ENCODE measurements at regions not wholly inside any gene's neighbourhood (a gene's known extent, or its start where the extent isn't known, plus 50 kb on each side); places are given as distances from the start of the nearest gene placed in this dataset.

DNA sequence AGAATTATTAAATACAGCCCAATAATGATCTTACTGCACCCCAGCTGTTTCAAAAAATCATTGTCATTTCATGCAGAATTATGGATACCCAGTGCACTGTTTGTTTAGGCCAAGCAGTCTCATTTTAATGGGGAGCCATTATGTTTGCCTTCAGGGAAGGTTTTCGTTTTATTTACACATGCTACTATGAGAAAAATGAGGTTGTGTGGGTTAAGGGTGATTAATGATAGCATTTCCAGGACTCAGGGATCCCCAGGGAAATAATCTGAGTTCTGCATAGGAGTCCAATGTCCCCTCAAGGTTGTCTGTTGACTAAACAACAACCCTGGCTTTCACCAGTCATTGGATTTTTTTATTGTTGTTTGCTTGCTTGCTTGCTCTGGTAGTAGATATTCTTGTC lies 71.0 kb upstream of the ZP4 start:
- Mint-ChIP-seq H3K36me3 (ENCODE audit: low read depth) (no peaks in the 10 kb centered on the region), H3K4me1 (ENCODE audit: low read depth) (no peaks in the 10 kb centered on the region), H3K9me3 (ENCODE audit: low read depth) (no peaks in the 10 kb centered on the region), H3K27ac (ENCODE audit: unreplicated experiment) (no peak overlapping the region), H3K27me3 (ENCODE audit: low read depth) (peaks cover 2% of the 10 kb centered on the region), H3K4me3 (ENCODE audit: unreplicated experiment) (no peak overlapping the region)
- no peak for DNase-seq (ENCODE audit: low spot score)
- TF ChIP-seq, protein P1, sequence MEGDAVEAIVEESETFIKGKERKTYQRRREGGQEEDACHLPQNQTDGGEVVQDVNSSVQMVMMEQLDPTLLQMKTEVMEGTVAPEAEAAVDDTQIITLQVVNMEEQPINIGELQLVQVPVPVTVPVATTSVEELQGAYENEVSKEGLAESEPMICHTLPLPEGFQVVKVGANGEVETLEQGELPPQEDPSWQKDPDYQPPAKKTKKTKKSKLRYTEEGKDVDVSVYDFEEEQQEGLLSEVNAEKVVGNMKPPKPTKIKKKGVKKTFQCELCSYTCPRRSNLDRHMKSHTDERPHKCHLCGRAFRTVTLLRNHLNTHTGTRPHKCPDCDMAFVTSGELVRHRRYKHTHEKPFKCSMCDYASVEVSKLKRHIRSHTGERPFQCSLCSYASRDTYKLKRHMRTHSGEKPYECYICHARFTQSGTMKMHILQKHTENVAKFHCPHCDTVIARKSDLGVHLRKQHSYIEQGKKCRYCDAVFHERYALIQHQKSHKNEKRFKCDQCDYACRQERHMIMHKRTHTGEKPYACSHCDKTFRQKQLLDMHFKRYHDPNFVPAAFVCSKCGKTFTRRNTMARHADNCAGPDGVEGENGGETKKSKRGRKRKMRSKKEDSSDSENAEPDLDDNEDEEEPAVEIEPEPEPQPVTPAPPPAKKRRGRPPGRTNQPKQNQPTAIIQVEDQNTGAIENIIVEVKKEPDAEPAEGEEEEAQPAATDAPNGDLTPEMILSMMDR (IDR thresholded peaks at IDR 0.05), result no peak

DNA sequence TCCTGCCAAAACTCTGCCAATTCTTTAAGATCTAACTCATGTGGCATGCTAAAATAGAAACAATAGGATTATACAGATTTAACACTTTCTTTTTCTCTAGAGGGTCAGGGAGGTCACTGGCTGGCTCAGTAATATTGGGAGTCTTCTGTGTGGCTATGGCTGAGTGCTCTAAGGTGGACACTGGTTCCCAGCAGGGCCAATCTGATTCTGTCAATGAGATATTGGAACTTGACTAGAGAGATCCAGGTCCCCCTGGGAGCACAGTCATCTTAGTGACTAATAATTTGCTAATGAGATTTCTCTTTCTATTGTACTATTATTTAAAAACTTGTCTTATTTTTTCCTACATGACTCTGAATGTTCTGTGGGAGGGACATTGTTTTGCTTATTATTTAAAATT lies 69.1 kb upstream of the ZP4 start:
- Mint-ChIP-seq H3K4me1 (ENCODE audit: low read depth) (no peaks in the 10 kb centered on the region), H3K27ac (ENCODE audit: unreplicated experiment) (no peak overlapping the region), H3K9me3 (ENCODE audit: low read depth) (no peaks in the 10 kb centered on the region), H3K4me3 (ENCODE audit: unreplicated experiment) (no peak overlapping the region), H3K27me3 (ENCODE audit: low read depth) (peaks cover 2% of the 10 kb centered on the region), H3K36me3 (ENCODE audit: low read depth) (no peaks in the 10 kb centered on the region)
- no peak for DNase-seq (ENCODE audit: low spot score)
- TF ChIP-seq, protein P1 (IDR thresholded peaks at IDR 0.05), result no peak

DNA sequence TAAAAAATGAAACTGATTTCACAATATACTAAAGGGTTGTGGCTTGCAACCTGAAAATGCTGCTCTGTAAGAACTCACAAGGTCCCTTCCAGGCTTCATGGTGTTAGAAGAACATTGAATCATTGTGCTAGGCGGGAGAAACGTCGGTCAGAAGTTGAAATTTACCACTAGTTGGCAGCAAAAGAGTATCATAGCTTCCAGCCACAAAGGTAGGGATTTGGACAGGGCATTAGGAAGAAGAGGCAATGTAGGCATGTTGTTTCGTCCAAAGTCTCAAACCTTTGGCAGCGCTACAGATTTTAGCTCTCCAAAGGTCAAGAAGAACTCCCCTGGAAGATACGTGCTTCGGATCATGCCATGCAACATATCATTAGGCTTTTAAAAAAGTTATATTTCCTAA lies 62.5 kb upstream of the ZP4 start:
- H3K27me3 Mint-ChIP-seq (ENCODE audit: low read depth), result no peaks in the 10 kb centered on the region

More for the DNA sequence above, 62.5 kb upstream of the ZP4 start:
- TF ChIP-seq, protein P1 (IDR thresholded peaks at IDR 0.05), result no peak
- Mint-ChIP-seq H3K27ac (ENCODE audit: unreplicated experiment) (no peak overlapping the region), H3K36me3 (ENCODE audit: low read depth) (no peaks in the 10 kb centered on the region), H3K9me3 (ENCODE audit: low read depth) (no peaks in the 10 kb centered on the region), H3K4me1 (ENCODE audit: low read depth) (no peaks in the 10 kb centered on the region), H3K4me3 (ENCODE audit: unreplicated experiment) (no peak overlapping the region)
- DNase-seq (ENCODE audit: low spot score), result no peak

All from chondrocyte (in vitro differentiated cells).